HG02870 (cell line): ENCODE measurements at regions not wholly inside any gene's neighbourhood (a gene's known extent, or its start where the extent isn't known, plus 50 kb on each side); places are given as distances from the start of the nearest gene placed in this dataset.

Experiments used
- ATAC-seq: cut with Tn5 transposase; IDR thresholded peaks from one replicate; pipeline ENCODE4 v1.9.1; 2021; ENCODE audit warnings: mild to moderate bottlenecking, moderate library complexity; ENCODE audit not compliant: unreplicated experiment

- ATAC-seq = no peak
Observed at GRCh38 chr5:2658881-2659470, 92.5 kb downstream of the IRX2 start.

GRCh38 chr5:2658447-2658846 is 93.0 kb downstream of the IRX2 start:
- no peak for ATAC-seq

GRCh38 chr5:2657151-2657550 is 94.3 kb downstream of the IRX2 start:
- ATAC-seq = no peak

GRCh38 chr5:2656206-2656605 is 95.3 kb downstream of the IRX2 start:
- ATAC-seq = no peak

GRCh38 chr5:2653991-2654390 is 97.5 kb downstream of the IRX2 start:
- ATAC-seq = no peak

- ATAC-seq = no peak
Observed at GRCh38 chr5:2651116-2651515, 100.4 kb downstream of the IRX2 start.

- no peak for ATAC-seq
Observed at GRCh38 chr5:2642684-2643345, 108.7 kb downstream of the IRX2 start.

GRCh38 chr5:2640717-2641116 is 110.8 kb downstream of the IRX2 start:
- no peak for ATAC-seq

GRCh38 chr5:2639425-2639824 is 112.1 kb downstream of the IRX2 start:
- ATAC-seq = no peak

GRCh38 chr5:2634399-2635176 is 116.9 kb downstream of the IRX2 start:
- no peak for ATAC-seq

GRCh38 chr5:2633992-2634391 is 117.5 kb downstream of the IRX2 start:
- ATAC-seq = no peak

GRCh38 chr5:2631758-2632157 is 119.7 kb downstream of the IRX2 start:
- ATAC-seq = no peak

- ATAC-seq = no peak
Observed at GRCh38 chr5:2629045-2629444, 122.4 kb downstream of the IRX2 start.

GRCh38 chr5:2627867-2628266 is 123.6 kb downstream of the IRX2 start:
- no peak for ATAC-seq

- no peak for ATAC-seq
Observed at GRCh38 chr5:2626572-2626971, 124.9 kb downstream of the IRX2 start.

GRCh38 chr5:2622866-2623265 is 128.6 kb downstream of the IRX2 start:
- no peak for ATAC-seq

- ATAC-seq = no peak
Observed at GRCh38 chr5:2621631-2622030, 129.8 kb downstream of the IRX2 start.

- no peak for ATAC-seq
Observed at GRCh38 chr5:2619216-2619615, 132.3 kb downstream of the IRX2 start.

GRCh38 chr5:2617461-2617860 is 134.0 kb downstream of the IRX2 start:
- no peak for ATAC-seq

GRCh38 chr5:2615917-2616316 is 135.6 kb downstream of the IRX2 start:
- ATAC-seq = no peak

GRCh38 chr5:2614571-2614970 is 136.9 kb downstream of the IRX2 start:
- no peak for ATAC-seq

GRCh38 chr5:2611659-2612058 is 139.8 kb downstream of the IRX2 start:
- ATAC-seq = no peak
